ENCODE measurements at regions not wholly inside any gene's neighbourhood (a gene's known extent, or its start where the extent isn't known, plus 50 kb on each side); places are given as distances from the start of the nearest gene placed in this dataset.

GRCh38 chr22:49369726-49370626 is 457.7 kb downstream of the BRD1 start:
- no peak overlapping the region for H3K9ac ChIP-seq (ENCODE audit: low read length)
- no peak for DNase-seq
- H3K27ac ChIP-seq (ENCODE audit: low read length), result no peak overlapping the region
- no peak overlapping the region for H3K4me3 ChIP-seq (ENCODE audit: low read length)
- H3K4me2 ChIP-seq (ENCODE audit: low read depth, low read length, poor library complexity, severe bottlenecking), result no peak overlapping the region
- no peaks in the 10 kb centered on the region for H3K79me2 ChIP-seq (ENCODE audit: low read length)
- H3K36me3 ChIP-seq (ENCODE audit: insufficient read depth, low read length), result no peaks in the 10 kb centered on the region
- no peaks in the 10 kb centered on the region for H3K9me3 ChIP-seq (ENCODE audit: low read length)
- no peaks in the 10 kb centered on the region for H4K20me1 ChIP-seq (ENCODE audit: insufficient read depth, low read depth, low read length)
- H2AFZ ChIP-seq (ENCODE audit: low read length), result no peak overlapping the region
- H3K4me1 ChIP-seq (ENCODE audit: low read length), result peaks cover 18% of the 10 kb centered on the region
- H3K9me2 ChIP-seq (replicated peaks; ENCODE audit: insufficient read depth, low read length), result no peaks in the 10 kb centered on the region
- no peaks in the 10 kb centered on the region for H3K27me3 ChIP-seq (ENCODE audit: low read length)

- H3K27me3 ChIP-seq (ENCODE audit: low read length), result no peaks in the 10 kb centered on the region
Observed at GRCh38 chr22:49368976-49369725, 458.5 kb downstream of the BRD1 start.

GRCh38 chr22:49368221-49368975 is 459.3 kb downstream of the BRD1 start:
- Histone ChIP-seq H3K27me3 (ENCODE audit: low read length) (no peaks in the 10 kb centered on the region), H4K20me1 (ENCODE audit: insufficient read depth, low read depth, low read length) (no peaks in the 10 kb centered on the region), H3K79me2 (ENCODE audit: low read length) (no peaks in the 10 kb centered on the region), H3K9ac (ENCODE audit: low read length) (no peak overlapping the region), H3K9me2 (replicated peaks; ENCODE audit: insufficient read depth, low read length) (no peaks in the 10 kb centered on the region), H3K4me2 (ENCODE audit: low read depth, low read length, poor library complexity, severe bottlenecking) (no peak overlapping the region), H3K4me3 (ENCODE audit: low read length) (no peak overlapping the region), H3K9me3 (ENCODE audit: low read length) (no peaks in the 10 kb centered on the region), H3K27ac (ENCODE audit: low read length) (no peak overlapping the region), H2AFZ (ENCODE audit: low read length) (no peak overlapping the region), H3K36me3 (ENCODE audit: insufficient read depth, low read length) (no peaks in the 10 kb centered on the region), H3K4me1 (ENCODE audit: low read length) (peaks cover 13% of the 10 kb centered on the region)
- no peak for DNase-seq

More at GRCh38 chr22:49368976-49369725, 458.5 kb downstream of the BRD1 start:
- H3K27ac ChIP-seq (ENCODE audit: low read length), result no peak overlapping the region
- H3K36me3 ChIP-seq (ENCODE audit: insufficient read depth, low read length), result no peaks in the 10 kb centered on the region
- no peak overlapping the region for H3K4me3 ChIP-seq (ENCODE audit: low read length)
- H3K9me2 ChIP-seq (replicated peaks; ENCODE audit: insufficient read depth, low read length), result no peaks in the 10 kb centered on the region
- no peak overlapping the region for H3K4me2 ChIP-seq (ENCODE audit: low read depth, low read length, poor library complexity, severe bottlenecking)
- H3K9me3 ChIP-seq (ENCODE audit: low read length), result no peaks in the 10 kb centered on the region
- no peak for DNase-seq
- H2AFZ ChIP-seq (ENCODE audit: low read length), result no peak overlapping the region
- H3K9ac ChIP-seq (ENCODE audit: low read length), result no peak overlapping the region
- H4K20me1 ChIP-seq (ENCODE audit: insufficient read depth, low read depth, low read length), result no peaks in the 10 kb centered on the region
- H3K4me1 ChIP-seq (ENCODE audit: low read length), result peaks cover 13% of the 10 kb centered on the region
- no peaks in the 10 kb centered on the region for H3K79me2 ChIP-seq (ENCODE audit: low read length)

- no peaks in the 10 kb centered on the region for H3K9me2 ChIP-seq (replicated peaks; ENCODE audit: insufficient read depth, low read length)
- H4K20me1 ChIP-seq (ENCODE audit: insufficient read depth, low read depth, low read length), result no peaks in the 10 kb centered on the region
- no peaks in the 10 kb centered on the region for H3K27me3 ChIP-seq (ENCODE audit: low read length)
- no peak overlapping the region for H2AFZ ChIP-seq (ENCODE audit: low read length)
- no peak overlapping the region for H3K9ac ChIP-seq (ENCODE audit: low read length)
- no peak overlapping the region for H3K4me3 ChIP-seq (ENCODE audit: low read length)
- H3K36me3 ChIP-seq (ENCODE audit: insufficient read depth, low read length), result no peaks in the 10 kb centered on the region
- H3K4me1 ChIP-seq (ENCODE audit: low read length), result peaks cover 9% of the 10 kb centered on the region
- no peaks in the 10 kb centered on the region for H3K9me3 ChIP-seq (ENCODE audit: low read length)
- no peak overlapping the region for H3K4me2 ChIP-seq (ENCODE audit: low read depth, low read length, poor library complexity, severe bottlenecking)
- DNase-seq, result no peak
- no peak overlapping the region for H3K27ac ChIP-seq (ENCODE audit: low read length)
- H3K79me2 ChIP-seq (ENCODE audit: low read length), result no peaks in the 10 kb centered on the region
Observed at GRCh38 chr22:49367041-49367697, 460.5 kb downstream of the BRD1 start.

GRCh38 chr22:49366437-49366836 is 461.2 kb downstream of the BRD1 start:
- H3K4me3 ChIP-seq (ENCODE audit: low read length), result no peak overlapping the region
- no peaks in the 10 kb centered on the region for H4K20me1 ChIP-seq (ENCODE audit: insufficient read depth, low read depth, low read length)
- no peak overlapping the region for H3K27ac ChIP-seq (ENCODE audit: low read length)
- H3K36me3 ChIP-seq (ENCODE audit: insufficient read depth, low read length), result no peaks in the 10 kb centered on the region
- H3K79me2 ChIP-seq (ENCODE audit: low read length), result no peaks in the 10 kb centered on the region
- no peak overlapping the region for H2AFZ ChIP-seq (ENCODE audit: low read length)
- no peak overlapping the region for H3K4me2 ChIP-seq (ENCODE audit: low read depth, low read length, poor library complexity, severe bottlenecking)
- H3K9me2 ChIP-seq (replicated peaks; ENCODE audit: insufficient read depth, low read length), result no peaks in the 10 kb centered on the region
- no peak overlapping the region for H3K9ac ChIP-seq (ENCODE audit: low read length)
- peaks cover 16% of the 10 kb centered on the region for H3K4me1 ChIP-seq (ENCODE audit: low read length)
- no peaks in the 10 kb centered on the region for H3K9me3 ChIP-seq (ENCODE audit: low read length)
- no peaks in the 10 kb centered on the region for H3K27me3 ChIP-seq (ENCODE audit: low read length)
- DNase-seq, result no peak

GRCh38 chr22:49365910-49366309 is 461.8 kb downstream of the BRD1 start:
- H3K36me3 ChIP-seq (ENCODE audit: insufficient read depth, low read length), result no peaks in the 10 kb centered on the region
- peaks cover 22% of the 10 kb centered on the region for H3K4me1 ChIP-seq (ENCODE audit: low read length)
- DNase-seq, result no peak
- no peaks in the 10 kb centered on the region for H3K79me2 ChIP-seq (ENCODE audit: low read length)
- H3K27ac ChIP-seq (ENCODE audit: low read length), result no peak overlapping the region
- no peak overlapping the region for H3K4me2 ChIP-seq (ENCODE audit: low read depth, low read length, poor library complexity, severe bottlenecking)
- no peak overlapping the region for H3K9ac ChIP-seq (ENCODE audit: low read length)
- no peaks in the 10 kb centered on the region for H3K9me3 ChIP-seq (ENCODE audit: low read length)
- H4K20me1 ChIP-seq (ENCODE audit: insufficient read depth, low read depth, low read length), result no peaks in the 10 kb centered on the region
- no peaks in the 10 kb centered on the region for H3K9me2 ChIP-seq (replicated peaks; ENCODE audit: insufficient read depth, low read length)
- no peak overlapping the region for H3K4me3 ChIP-seq (ENCODE audit: low read length)
- H2AFZ ChIP-seq (ENCODE audit: low read length), result no peak overlapping the region
- H3K27me3 ChIP-seq (ENCODE audit: low read length), result no peaks in the 10 kb centered on the region

- Histone ChIP-seq H3K4me1 (ENCODE audit: low read length) (peaks cover 27% of the 10 kb centered on the region), H3K27ac (ENCODE audit: low read length) (no peak overlapping the region), H3K9me2 (replicated peaks; ENCODE audit: insufficient read depth, low read length) (no peaks in the 10 kb centered on the region), H3K79me2 (ENCODE audit: low read length) (no peaks in the 10 kb centered on the region), H3K4me2 (ENCODE audit: low read depth, low read length, poor library complexity, severe bottlenecking) (no peak overlapping the region), H3K27me3 (ENCODE audit: low read length) (no peaks in the 10 kb centered on the region), H3K9ac (ENCODE audit: low read length) (no peak overlapping the region), H4K20me1 (ENCODE audit: insufficient read depth, low read depth, low read length) (no peaks in the 10 kb centered on the region), H3K36me3 (ENCODE audit: insufficient read depth, low read length) (no peaks in the 10 kb centered on the region), H3K4me3 (ENCODE audit: low read length) (no peak overlapping the region), H2AFZ (ENCODE audit: low read length) (no peak overlapping the region), H3K9me3 (ENCODE audit: low read length) (no peaks in the 10 kb centered on the region)
- no peak for DNase-seq
Observed at GRCh38 chr22:49365191-49365837, 462.4 kb downstream of the BRD1 start.

Measured in Karpas-422 (cell line).